ACC112 (cell line): ENCODE measurements at regions not wholly inside any gene's neighbourhood (a gene's known extent, or its start where the extent isn't known, plus 50 kb on each side); places are given as distances from the start of the nearest gene placed in this dataset.

Experiments
- H2AFZ ChIP-seq: fragments of 200-600 bp; sonication (generic); one replicate; pipeline ENCODE4 v1.6.0; 2017; ENCODE audit warnings: antibody characterized with exemption, low read length; ENCODE audit not compliant: unreplicated experiment
- H3K27ac ChIP-seq: fragments of 200-600 bp; sonication (generic); 2 replicates; pipeline ENCODE4 v1.5.1; 2014; ENCODE audit warnings: low read depth, mild to moderate bottlenecking, antibody characterized with exemption, low read length, moderate library complexity
- H3K27me3 ChIP-seq: fragments of 200-600 bp; sonication (generic); 2 replicates; pipeline ENCODE4 v1.6.1; 2014; ENCODE audit warnings: mild to moderate bottlenecking, antibody characterized with exemption, low read length, moderate library complexity, mixed read lengths; ENCODE audit not compliant: insufficient read depth
- H3K36me3 ChIP-seq: fragments of 200-600 bp; sonication (generic); 2 replicates; pipeline ENCODE4 v1.6.1; 2016; ENCODE audit warnings: mild to moderate bottlenecking, antibody characterized with exemption, low read length, moderate library complexity, mixed read lengths; ENCODE audit not compliant: insufficient read depth
- H3K4me1 ChIP-seq: fragments of 200-600 bp; sonication (generic); one replicate; pipeline ENCODE4 v1.6.1; 2016; ENCODE audit warnings: low read length, mixed read lengths; ENCODE audit not compliant: insufficient read depth, unreplicated experiment, control insufficient read depth
- H3K4me3 ChIP-seq: fragments of 200-600 bp; sonication (generic); 2 replicates; pipeline ENCODE4 v1.5.1; 2014; ENCODE audit warnings: mild to moderate bottlenecking, low read depth, low read length
- H3K79me2 ChIP-seq: fragments of 200-600 bp; sonication (generic); one replicate; pipeline ENCODE4 v1.6.0; 2016; ENCODE audit warnings: low read length; ENCODE audit not compliant: control insufficient read depth, unreplicated experiment, insufficient read depth

GRCh38 chr9:19614294-19614693 is 174.5 kb downstream of the SLC24A2 start:
- Histone ChIP-seq H3K27me3 (peaks cover 31% of the 10 kb centered on the region), H3K4me1 (no peaks in the 10 kb centered on the region)

GRCh38 chr9:19600538-19600937 is 188.3 kb downstream of the SLC24A2 start:
- no peaks in the 10 kb centered on the region for H3K36me3 ChIP-seq
- peaks cover 26% of the 10 kb centered on the region for H3K27me3 ChIP-seq
- no peak overlapping the region for H3K4me3 ChIP-seq

More at GRCh38 chr9:19614294-19614693, 174.5 kb downstream of the SLC24A2 start:
- H3K79me2 ChIP-seq, result no peaks in the 10 kb centered on the region
- no peak overlapping the region for H3K27ac ChIP-seq
- H2AFZ ChIP-seq, result no peak overlapping the region
- no peak overlapping the region for H3K4me3 ChIP-seq
- H3K36me3 ChIP-seq, result no peaks in the 10 kb centered on the region

GRCh38 chr9:19598722-19599121 is 189.9 kb downstream of the ACER2 start:
- Histone ChIP-seq H3K27me3 (peaks cover 20% of the 10 kb centered on the region; the same call in 1 of the 2 replicates), H3K27ac (no peak overlapping the region)

More at GRCh38 chr9:19600538-19600937, 188.3 kb downstream of the SLC24A2 start:
- no peak overlapping the region for H2AFZ ChIP-seq
- H3K79me2 ChIP-seq, result no peaks in the 10 kb centered on the region
- H3K4me1 ChIP-seq, result no peaks in the 10 kb centered on the region
- no peak overlapping the region for H3K27ac ChIP-seq

GRCh38 chr9:19597176-19597575 is 188.4 kb downstream of the ACER2 start:
- H3K79me2 ChIP-seq, result no peaks in the 10 kb centered on the region
- no peaks in the 10 kb centered on the region for H3K36me3 ChIP-seq
- no peak overlapping the region for H3K27ac ChIP-seq
- H3K27me3 ChIP-seq, result peaks cover 17% of the 10 kb centered on the region; the same call in 1 of the 2 replicates
- H3K4me3 ChIP-seq, result no peak overlapping the region
- H2AFZ ChIP-seq, result no peak overlapping the region
- H3K4me1 ChIP-seq, result no peaks in the 10 kb centered on the region

More at GRCh38 chr9:19598722-19599121, 189.9 kb downstream of the ACER2 start:
- Histone ChIP-seq H2AFZ (no peak overlapping the region), H3K79me2 (no peaks in the 10 kb centered on the region), H3K4me3 (no peak overlapping the region), H3K4me1 (no peaks in the 10 kb centered on the region), H3K36me3 (no peaks in the 10 kb centered on the region)

GRCh38 chr9:19595003-19595402 is 186.2 kb downstream of the ACER2 start:
- Histone ChIP-seq H3K27me3 (peaks cover 17% of the 10 kb centered on the region; the same call in 1 of the 2 replicates), H2AFZ (no peak overlapping the region), H3K27ac (no peak overlapping the region), H3K4me3 (no peak overlapping the region), H3K79me2 (no peaks in the 10 kb centered on the region), H3K4me1 (no peaks in the 10 kb centered on the region), H3K36me3 (no peaks in the 10 kb centered on the region)

- Histone ChIP-seq H3K36me3 (no peaks in the 10 kb centered on the region), H3K4me1 (no peaks in the 10 kb centered on the region), H3K27ac (no peak overlapping the region), H2AFZ (no peak overlapping the region), H3K27me3 (peaks cover 11% of the 10 kb centered on the region; the same call in 1 of the 2 replicates), H3K4me3 (no peak overlapping the region), H3K79me2 (no peaks in the 10 kb centered on the region)
Measured at GRCh38 chr9:19587678-19588077, 178.9 kb downstream of the ACER2 start.

- H3K4me1 ChIP-seq, result no peaks in the 10 kb centered on the region
- H3K27me3 ChIP-seq, result peaks cover 43% of the 10 kb centered on the region
- no peaks in the 10 kb centered on the region for H3K79me2 ChIP-seq
- no peak overlapping the region for H3K4me3 ChIP-seq
- no peak overlapping the region for H3K27ac ChIP-seq
- H3K36me3 ChIP-seq, result no peaks in the 10 kb centered on the region
- no peak overlapping the region for H2AFZ ChIP-seq
Measured at GRCh38 chr9:19583890-19584289, 175.1 kb downstream of the ACER2 start.

- Histone ChIP-seq H3K79me2 (no peaks in the 10 kb centered on the region), H3K27ac (no peak overlapping the region), H3K4me3 (no peak overlapping the region), H2AFZ (no peak overlapping the region), H3K27me3 (peaks cover 49% of the 10 kb centered on the region), H3K36me3 (no peaks in the 10 kb centered on the region), H3K4me1 (no peaks in the 10 kb centered on the region)
Measured at GRCh38 chr9:19577411-19577810, 168.6 kb downstream of the ACER2 start.

- H2AFZ ChIP-seq, result no peak overlapping the region
- no peak overlapping the region for H3K4me3 ChIP-seq
- 0 out of 2 replicates have a peak, but pooled peaks cover 4% of the 10 kb centered on the region for H3K27me3 ChIP-seq
- no peak overlapping the region for H3K27ac ChIP-seq
- no peaks in the 10 kb centered on the region for H3K4me1 ChIP-seq
- H3K79me2 ChIP-seq, result no peaks in the 10 kb centered on the region
- no peaks in the 10 kb centered on the region for H3K36me3 ChIP-seq
Measured at GRCh38 chr9:19568946-19569345, 160.1 kb downstream of the ACER2 start.

GRCh38 chr9:19564396-19565061 is 155.7 kb downstream of the ACER2 start:
- no peak overlapping the region for H3K4me3 ChIP-seq
- H2AFZ ChIP-seq, result no peak overlapping the region
- no peak overlapping the region for H3K27ac ChIP-seq
- no peaks in the 10 kb centered on the region for H3K79me2 ChIP-seq
- no peaks in the 10 kb centered on the region for H3K4me1 ChIP-seq
- 0 out of 2 replicates have a peak, but pooled peaks cover 4% of the 10 kb centered on the region for H3K27me3 ChIP-seq
- H3K36me3 ChIP-seq, result no peaks in the 10 kb centered on the region

- H3K27me3 ChIP-seq, result peaks cover 8% of the 10 kb centered on the region
- H3K4me3 ChIP-seq, result no peak overlapping the region
- no peaks in the 10 kb centered on the region for H3K79me2 ChIP-seq
- H2AFZ ChIP-seq, result no peak overlapping the region
- no peak overlapping the region for H3K27ac ChIP-seq
- H3K36me3 ChIP-seq, result no peaks in the 10 kb centered on the region
- H3K4me1 ChIP-seq, result no peaks in the 10 kb centered on the region
Measured at GRCh38 chr9:19555214-19555613, 146.4 kb downstream of the ACER2 start.
